H1 (cell line): ENCODE measurements at regions not wholly inside any gene's neighbourhood (a gene's known extent, or its start where the extent isn't known, plus 50 kb on each side); places are given as distances from the start of the nearest gene placed in this dataset.

Experiments
- CTCF ChIA-PET: fragments of 300-600 bp; sonication (Branson Sonifier 250); formaldehyde crosslinking; loops from one replicate; lab custom pipeline; 2021; ENCODE audit not compliant: partially characterized antibody; lab: Charles Lee
- POLR2A ChIA-PET: fragments of 300-600 bp; sonication (Branson Sonifier 250); formaldehyde crosslinking; loops from one replicate; lab custom pipeline; 2021; ENCODE audit warnings: inconsistent platforms; ENCODE audit not compliant: partially characterized antibody; lab: Charles Lee
- DNase-seq, 2 experiments: peaks; one replicate each; pipeline versions ENCODE4 v3.0.0 to v3.0.0-alpha.2; 2010 to 2022; ENCODE audit warnings: low spot score in 2 of 2, low read depth in 1 of 2, mixed read lengths in 1 of 2
- FAIRE-seq: peaks from 2 replicates; lab custom pipeline; 2011; peaks lifted over from hg19 to GRCh38; lab: Jason Lieb, UNC
- H2AFZ ChIP-seq: 2 replicates; pipeline ENCODE4 v1.8.1; 2012; ENCODE audit warnings: low read length, inconsistent platforms
- H2AK5ac ChIP-seq: 2 replicates; pipeline ENCODE4 v1.6.1; 2013; ENCODE audit warnings: low read depth, low read length
- H2BK120ac ChIP-seq: replicated peaks from 2 replicates; pipeline ENCODE3; 2013; ENCODE audit warnings: low read depth, low read length, inconsistent platforms
- H2BK12ac ChIP-seq: 2 replicates; pipeline ENCODE4 v1.6.1; 2013; ENCODE audit warnings: low read depth, low read length
- H2BK15ac ChIP-seq: 2 replicates; pipeline ENCODE4 v1.6.1; 2013; ENCODE audit warnings: low read length
- H2BK20ac ChIP-seq: 2 replicates; pipeline ENCODE4 v1.6.1; 2013; ENCODE audit warnings: low read length
- H2BK5ac ChIP-seq: 2 replicates; pipeline ENCODE4 v1.6.1; 2013; ENCODE audit warnings: low read depth, low read length
- H3K14ac ChIP-seq: 2 replicates; pipeline ENCODE4 v1.6.1; 2013; ENCODE audit warnings: inconsistent platforms; ENCODE audit not compliant: insufficient read length
- H3K18ac ChIP-seq: 2 replicates; pipeline ENCODE4 v1.6.1; 2013; ENCODE audit warnings: low read length; ENCODE audit errors: extremely low read depth
- H3K23ac ChIP-seq: 2 replicates; pipeline ENCODE4 v1.6.1; 2013; ENCODE audit warnings: inconsistent platforms; ENCODE audit not compliant: insufficient read length
- H3K23me2 ChIP-seq: 2 replicates; pipeline ENCODE4 v1.6.1; 2013; ENCODE audit warnings: low read depth, low read length
- H3K27ac ChIP-seq: 2 replicates; pipeline ENCODE4 v1.6.1; 2011; ENCODE audit warnings: low read depth, low read length, inconsistent platforms
- H3K27me3 ChIP-seq, 4 experiments: replicated peaks in 1 of 4; 1 replicate in 1 of 4; 2 replicates in 3 of 4; pipeline versions ENCODE4 v1.6.1 to v1.8.1; 2011 to 2013; ENCODE audit warnings: low read length in 3 of 4, mild to moderate bottlenecking in 3 of 4, inconsistent platforms in 2 of 4, mixed read lengths in 2 of 4, moderate library complexity in 1 of 4; ENCODE audit not compliant: control insufficient read depth in 3 of 4, insufficient read depth in 3 of 4; ENCODE audit errors: extremely low read depth in 1 of 4
- H3K36me3 ChIP-seq, 4 experiments: 2 replicates each; pipeline versions ENCODE4 v1.6.1 to v1.8.1; 2011 to 2013; ENCODE audit warnings: mild to moderate bottlenecking in 4 of 4, low read length in 3 of 4, moderate library complexity in 2 of 4, control low read depth in 1 of 4, inconsistent platforms in 1 of 4; ENCODE audit not compliant: insufficient read depth in 4 of 4, control insufficient read depth in 2 of 4
- H3K4ac ChIP-seq: replicated peaks from 2 replicates; pipeline ENCODE3; 2013; ENCODE audit warnings: low read length, low read depth, mixed read lengths, inconsistent platforms; ENCODE audit not compliant: insufficient read length
- H3K4me1 ChIP-seq, 4 experiments: replicated peaks in 1 of 4; 1 replicate in 1 of 4; 2 replicates in 3 of 4; pipeline versions ENCODE4 v1.6.1 to v1.8.1; 2011 to 2013; ENCODE audit warnings: low read length in 3 of 4, inconsistent platforms in 2 of 4, mixed read lengths in 1 of 4; ENCODE audit not compliant: insufficient read depth in 4 of 4, control insufficient read depth in 3 of 4
- H3K4me2 ChIP-seq, 2 experiments: 2 replicates each; pipeline versions ENCODE4 v1.6.1 to v1.8.1; 2011 to 2013; ENCODE audit warnings: low read depth in 2 of 2, low read length in 2 of 2, control low read depth in 1 of 2, inconsistent platforms in 1 of 2, mild to moderate bottlenecking in 1 of 2; ENCODE audit not compliant: insufficient read depth in 1 of 2
- H3K4me3 ChIP-seq, 4 experiments: fragments of 200-600, 300-600 bp in 1 of 4; sonication (generic), shearing (Covaris generic), sonication (Bioruptor Twin) in 1 of 4; 2 replicates each; pipeline versions ENCODE4 v1.5.1 to v1.8.1; 2011 to 2016; ENCODE audit warnings: low read length in 4 of 4, low read depth in 3 of 4, control low read depth in 2 of 4, inconsistent platforms in 2 of 4, mild to moderate bottlenecking in 2 of 4, mixed read lengths in 1 of 4, moderate library complexity in 1 of 4; ENCODE audit not compliant: insufficient read depth in 2 of 4; ENCODE audit errors: extremely low read depth in 1 of 4
- H3K56ac ChIP-seq: replicated peaks from 2 replicates; pipeline ENCODE3; 2013; ENCODE audit warnings: low read depth, mild to moderate bottlenecking, mixed read lengths, low read length, inconsistent platforms; ENCODE audit not compliant: insufficient read length
- H3K79me1 ChIP-seq: 2 replicates; pipeline ENCODE4 v1.6.1; 2013; ENCODE audit warnings: low read depth, low read length, control low read depth
- H3K79me2 ChIP-seq, 2 experiments: 2 replicates each; pipeline versions ENCODE4 v1.6.1 to v1.8.1; 2012 to 2013; ENCODE audit warnings: low read length in 2 of 2, mild to moderate bottlenecking in 2 of 2, inconsistent platforms in 1 of 2; ENCODE audit not compliant: insufficient read depth in 2 of 2, control insufficient read depth in 1 of 2
- H3K9ac ChIP-seq, 4 experiments: replicated peaks in 1 of 4; 1 replicate in 1 of 4; 2 replicates in 3 of 4; pipeline versions ENCODE4 v1.6.1 to v1.8.1; 2011 to 2013; ENCODE audit warnings: low read depth in 3 of 4, low read length in 3 of 4, control low read depth in 2 of 4, mild to moderate bottlenecking in 2 of 4, moderate library complexity in 2 of 4, inconsistent platforms in 1 of 4; ENCODE audit errors: extremely low read depth in 1 of 4
- H3K9me3 ChIP-seq, 2 experiments: 2 replicates each; pipeline versions ENCODE4 v1.6.1 to v1.8.1; 2012 to 2013; ENCODE audit warnings: mild to moderate bottlenecking in 2 of 2, moderate library complexity in 2 of 2, control low read depth in 1 of 2, inconsistent platforms in 1 of 2, low read depth in 1 of 2, low read length in 1 of 2, mixed read lengths in 1 of 2; ENCODE audit not compliant: insufficient read depth in 2 of 2
- H4K20me1 ChIP-seq, 2 experiments: replicated peaks in 1 of 2; 2 replicates each; pipeline versions ENCODE3 to v1.8.1; 2011 to 2013; ENCODE audit warnings: inconsistent platforms in 2 of 2, low read length in 2 of 2, mild to moderate bottlenecking in 1 of 2; ENCODE audit not compliant: insufficient read depth in 2 of 2, control insufficient read depth in 1 of 2
- H4K5ac ChIP-seq: 2 replicates; pipeline ENCODE4 v1.6.1; 2013; ENCODE audit warnings: low read length, low read depth, mixed read lengths, inconsistent platforms; ENCODE audit not compliant: insufficient read length
- H4K8ac ChIP-seq: 2 replicates; pipeline ENCODE4 v1.8.0; 2013; ENCODE audit warnings: mild to moderate bottlenecking, moderate library complexity, low read length, inconsistent platforms; ENCODE audit not compliant: insufficient read depth; ENCODE audit errors: extremely low read depth
- H4K91ac ChIP-seq: replicated peaks from 2 replicates; pipeline ENCODE3; 2013; ENCODE audit warnings: low read length, mixed read lengths, inconsistent platforms; ENCODE audit not compliant: insufficient read length
- CBX5 ChIP-seq: fragments of 300-800, 300-1000 bp; sonication (generic); IDR thresholded peaks from 2 replicates; pipeline ENCODE4 v1.7.1; 2016; ENCODE audit warnings: antibody characterized with exemption, low read length, low read depth
- EGR1 ChIP-seq: IDR thresholded peaks from 2 replicates; pipeline ENCODE4 v1.6.1; 2011; ENCODE audit warnings: low read depth, low read length, borderline replicate concordance
- FOSL1 ChIP-seq: IDR thresholded peaks from 2 replicates; pipeline ENCODE4 v1.6.1; 2011; ENCODE audit warnings: mild to moderate bottlenecking, low read depth, low read length, moderate library complexity; ENCODE audit not compliant: insufficient read depth
- GTF2F1 ChIP-seq: IDR thresholded peaks from 2 replicates; pipeline ENCODE4 v1.6.1; 2012; ENCODE audit warnings: low read depth, low read length, improper control_type of control experiment, borderline replicate concordance
- HDAC6 ChIP-seq: IDR thresholded peaks from one replicate; pipeline ENCODE4 v1.7.1; 2012; ENCODE audit warnings: low read depth, mild to moderate bottlenecking, inconsistent platforms, low read length, moderate library complexity
- KDM5A ChIP-seq: fragments of 200-600 bp; IDR thresholded peaks from 2 replicates; pipeline ENCODE4 v1.7.1; 2012; ENCODE audit warnings: mild to moderate bottlenecking, low read length, inconsistent platforms, mixed read lengths
- POLR2A ChIP-seq, 2 experiments: IDR thresholded peaks; 1 replicate in 1 of 2; 2 replicates in 1 of 2; pipeline ENCODE4 v1.6.1; 2011; ENCODE audit warnings: low read depth in 2 of 2, low read length in 2 of 2, mild to moderate bottlenecking in 2 of 2; ENCODE audit errors: control extremely low read depth in 1 of 2
- SAP30 ChIP-seq: fragments of 300-600 bp; sonication (generic); IDR thresholded peaks from 2 replicates; pipeline ENCODE4 v1.7.1; 2012; ENCODE audit warnings: low read length, moderate library complexity, mild to moderate bottlenecking, inconsistent platforms; ENCODE audit not compliant: insufficient read depth, insufficient replicate concordance
- SIRT6 ChIP-seq: IDR thresholded peaks from one replicate; pipeline ENCODE4 v1.7.1; 2012; ENCODE audit warnings: low read length, inconsistent platforms
- SIX5 ChIP-seq: IDR thresholded peaks from 2 replicates; pipeline ENCODE4 v1.6.1; 2011; ENCODE audit warnings: mild to moderate bottlenecking, low read depth, low read length
- SP2 ChIP-seq: IDR thresholded peaks from 2 replicates; pipeline ENCODE4 v1.6.1; 2012; ENCODE audit warnings: mild to moderate bottlenecking, low read length, inconsistent platforms
- SRF ChIP-seq: IDR thresholded peaks from 2 replicates; pipeline ENCODE4 v1.6.1; 2011; ENCODE audit warnings: mild to moderate bottlenecking, low read depth, low read length, moderate library complexity
- TAF7 ChIP-seq: optimal IDR thresholded peaks from 2 replicates; pipeline ENCODE3; 2011; ENCODE audit warnings: low read depth, mild to moderate bottlenecking, inconsistent platforms, low read length, moderate library complexity, borderline replicate concordance
- TBP ChIP-seq: IDR thresholded peaks from 2 replicates; pipeline ENCODE4 v1.6.1; 2011; ENCODE audit warnings: low read depth, low read length, improper control_type of control experiment
- WGBS, 2 experiments: shearing (Covaris generic) in 1 of 2; methylation state at CpG; one replicate each; pipeline versions ENCODE4 v1.1.6 to v1.1.7; 2013 to 2015; ENCODE audit warnings: low lambda C conversion rate in 2 of 2, mixed read lengths in 2 of 2, inconsistent platforms in 1 of 2, low coverage in 1 of 2, missing lambda C conversion rate in 1 of 2; ENCODE audit not compliant: insufficient replicate concordance in 2 of 2, insufficient coverage in 1 of 2, insufficient read length in 1 of 2; ENCODE audit errors: extremely low coverage in 1 of 2, missing lambda C conversion rate in 1 of 2; 5-methylcytosine and 5-hydroxymethylcytosine counted together

DNA sequence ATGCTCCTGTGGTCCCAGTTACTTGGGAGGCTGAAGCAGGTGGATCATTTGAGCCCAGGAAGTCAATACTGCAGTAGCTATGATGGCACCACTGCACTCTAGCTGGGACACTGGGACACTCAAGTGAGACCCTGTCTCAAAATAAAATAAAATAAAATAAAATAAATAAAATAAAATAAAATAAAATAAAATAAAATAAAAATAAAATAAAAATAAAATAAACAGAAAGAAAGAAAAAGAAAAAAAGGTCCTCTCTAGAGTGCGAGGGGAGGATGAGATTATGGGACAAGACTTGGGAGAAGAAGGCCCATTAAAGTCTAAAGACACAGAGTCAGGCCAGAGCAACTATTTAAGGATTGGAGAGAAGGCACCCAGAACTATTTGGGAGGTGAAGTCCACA lies 172.5 kb downstream of the IER5 start:
- Histone ChIP-seq H3K27me3 (peaks cover 0 to 4% (median 0%) of the 10 kb centered on the region in 4 experiments; a peak in 1 of 7 replicates), H2BK15ac (no peak overlapping the region), H4K20me1 (no peaks in the 10 kb centered on the region), H2BK5ac (no peak overlapping the region), H4K8ac (no peak overlapping the region), H3K4me3 (no peak overlapping the region), H3K14ac (no peak overlapping the region), H3K18ac (no peak overlapping the region), H3K9ac (no peak overlapping the region), H3K4ac (no peak overlapping the region), H4K91ac (no peak overlapping the region), H2AFZ (no peak overlapping the region), H3K9me3 (no peaks in the 10 kb centered on the region), H3K4me2 (no peak overlapping the region), H2BK120ac (no peak overlapping the region), H3K23ac (no peak overlapping the region), H3K27ac (no peak overlapping the region), H2AK5ac (no peak overlapping the region), H2BK20ac (no peak overlapping the region), H3K4me1 (no peaks in the 10 kb centered on the region), H4K5ac (no peak overlapping the region), H3K36me3 (no peaks in the 10 kb centered on the region), H2BK12ac (no peak overlapping the region), H3K56ac (no peak overlapping the region), H3K79me1 (no peaks in the 10 kb centered on the region), H3K23me2 (no peaks in the 10 kb centered on the region), H3K79me2 (no peaks in the 10 kb centered on the region)
- POLR2A ChIA-PET, result no interaction called here
- CTCF ChIA-PET, result interaction anchor here (1.6 kb wide), 1 partner anchor 16 kb away, joined by 4 read pairs; no protein-coding TSS in a partner anchor
- FAIRE-seq (no peak), DNase-seq (no peak)
- 92% methylated on average over 1 of the region's 1 CpG; no CpG with 5 or more reads in 1 of the 2 experiments for WGBS, 2 experiments
- no peak for TF ChIP-seq SAP30
- TF ChIP-seq SP2, result no peak
- no peak for TF ChIP-seq TBP
- no peak for TF ChIP-seq CBX5
- no peak for TF ChIP-seq HDAC6
- no peak for TF ChIP-seq KDM5A
- no peak for TF ChIP-seq SIX5
- no peak for TF ChIP-seq GTF2F1
- TF ChIP-seq SIRT6, result no peak
- TF ChIP-seq FOSL1, result no peak
- TF ChIP-seq EGR1, result no peak
- TF ChIP-seq SRF, result no peak
- no peak for TF ChIP-seq POLR2A (IDR thresholded peaks at IDR 0.05; ENCODE audit: control extremely low read depth in 1 of 2, low read depth in 2 of 2, low read length in 2 of 2)
- no peak for TF ChIP-seq TAF7
